ENCODE measurements at regions not wholly inside any gene's neighbourhood (a gene's known extent, or its start where the extent isn't known, plus 50 kb on each side); places are given as distances from the start of the nearest gene placed in this dataset.

DNA sequence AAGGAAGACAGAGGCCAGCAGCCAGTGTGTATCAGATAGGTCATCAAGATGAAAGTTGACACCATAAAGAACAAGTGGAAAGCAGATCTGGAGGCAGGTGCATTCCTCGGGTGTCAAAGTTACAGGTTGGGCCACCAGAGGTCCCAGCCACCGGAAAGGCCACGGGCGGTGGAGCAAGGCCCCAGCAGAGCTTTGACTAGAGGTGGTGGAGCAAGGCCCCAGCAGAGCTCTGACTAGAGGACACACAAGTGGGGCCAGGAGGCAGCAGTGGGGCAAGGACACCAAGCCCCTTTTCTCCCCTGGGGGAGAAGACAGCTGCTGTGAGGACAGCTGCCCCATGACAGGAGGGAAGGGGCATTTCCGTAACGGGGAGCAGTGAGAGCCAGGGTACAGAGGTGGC lies 115.1 kb downstream of the GYPC start:
- TF ChIP-seq, protein P1, sequence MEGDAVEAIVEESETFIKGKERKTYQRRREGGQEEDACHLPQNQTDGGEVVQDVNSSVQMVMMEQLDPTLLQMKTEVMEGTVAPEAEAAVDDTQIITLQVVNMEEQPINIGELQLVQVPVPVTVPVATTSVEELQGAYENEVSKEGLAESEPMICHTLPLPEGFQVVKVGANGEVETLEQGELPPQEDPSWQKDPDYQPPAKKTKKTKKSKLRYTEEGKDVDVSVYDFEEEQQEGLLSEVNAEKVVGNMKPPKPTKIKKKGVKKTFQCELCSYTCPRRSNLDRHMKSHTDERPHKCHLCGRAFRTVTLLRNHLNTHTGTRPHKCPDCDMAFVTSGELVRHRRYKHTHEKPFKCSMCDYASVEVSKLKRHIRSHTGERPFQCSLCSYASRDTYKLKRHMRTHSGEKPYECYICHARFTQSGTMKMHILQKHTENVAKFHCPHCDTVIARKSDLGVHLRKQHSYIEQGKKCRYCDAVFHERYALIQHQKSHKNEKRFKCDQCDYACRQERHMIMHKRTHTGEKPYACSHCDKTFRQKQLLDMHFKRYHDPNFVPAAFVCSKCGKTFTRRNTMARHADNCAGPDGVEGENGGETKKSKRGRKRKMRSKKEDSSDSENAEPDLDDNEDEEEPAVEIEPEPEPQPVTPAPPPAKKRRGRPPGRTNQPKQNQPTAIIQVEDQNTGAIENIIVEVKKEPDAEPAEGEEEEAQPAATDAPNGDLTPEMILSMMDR (conservative IDR thresholded peaks at IDR 0.05) = no peak
- TF ChIP-seq EZH2 (IDR thresholded peaks at IDR 0.05; ENCODE audit: low read depth) = no peak

Measured in PC-9 (cell line).